Natural killer cell (primary cell): ENCODE measurements at regions not wholly inside any gene's neighbourhood (a gene's known extent, or its start where the extent isn't known, plus 50 kb on each side); places are given as distances from the start of the nearest gene placed in this dataset.

Experiments used
- ATAC-seq, 3 donors: fragments of 150-1000 bp in 2 of 3; fragments of 200-7000 bp in 1 of 3; cut with Tn5 transposase; 1 replicate in 1 of 3; 2 replicates in 2 of 3; pipeline ENCODE4 v1.10.0; 2021; ENCODE audit warnings: mild to moderate bottlenecking in 2 of 3, moderate library complexity in 2 of 3
- DNase-seq, 2 donors: peaks; one replicate each; pipeline versions ENCODE4 v3.0.0 to v3.0.0-alpha.2; 2013 to 2021; ENCODE audit warnings: mixed read lengths in 1 of 2
- H3K27ac ChIP-seq: one replicate; pipeline ENCODE4 v1.5.1; 2013; ENCODE audit warnings: mild to moderate bottlenecking, low read length
- H3K27me3 ChIP-seq: one replicate; pipeline ENCODE4 v1.6.1; 2013; ENCODE audit warnings: low read length; ENCODE audit not compliant: control insufficient read depth, insufficient read depth
- H3K36me3 ChIP-seq: one replicate; pipeline ENCODE4 v1.6.1; 2013; ENCODE audit warnings: low read length; ENCODE audit not compliant: control insufficient read depth, insufficient read depth
- H3K4me1 ChIP-seq: one replicate; pipeline ENCODE4 v1.6.1; 2013; ENCODE audit warnings: low read length; ENCODE audit not compliant: control insufficient read depth, insufficient read depth
- H3K4me3 ChIP-seq: one replicate; pipeline ENCODE4 v1.5.1; 2013; ENCODE audit warnings: low read length
- H3K9me3 ChIP-seq: one replicate; pipeline ENCODE4 v1.6.1; 2013; ENCODE audit warnings: low read length; ENCODE audit not compliant: control insufficient read depth, insufficient read depth
- H3K27ac Mint-ChIP-seq, 2 donors: one replicate each; pipeline ENCODE4 v1.8.0; 2022; ENCODE audit warnings: mild to moderate bottlenecking in 2 of 2, mixed read lengths in 2 of 2, moderate library complexity in 1 of 2
- H3K27me3 Mint-ChIP-seq, 2 donors: one replicate each; pipeline ENCODE4 v1.8.0; 2022; ENCODE audit warnings: low read depth in 2 of 2, mixed read lengths in 2 of 2
- H3K36me3 Mint-ChIP-seq: one replicate; pipeline ENCODE4 v1.8.0; 2022; ENCODE audit warnings: mixed read lengths
- H3K4me1 Mint-ChIP-seq, 2 donors: one replicate each; pipeline ENCODE4 v1.8.0; 2022; ENCODE audit warnings: mixed read lengths in 2 of 2
- H3K4me3 Mint-ChIP-seq: one replicate; pipeline ENCODE4 v1.8.0; 2022; ENCODE audit warnings: mild to moderate bottlenecking, moderate library complexity, mixed read lengths
- H3K9me3 Mint-ChIP-seq, 2 donors: one replicate each; pipeline ENCODE4 v1.8.0; 2022; ENCODE audit warnings: mixed read lengths in 2 of 2
- WGBS: methylation state at CpG from one replicate; pipeline ENCODE4 v1.1.7; 2013; ENCODE audit warnings: missing lambda C conversion rate; ENCODE audit not compliant: insufficient coverage; 5-methylcytosine and 5-hydroxymethylcytosine counted together
- intact Hi-C: fragments of 100-400 bp; cut with micrococcal nuclease; formaldehyde crosslinking; loops from one replicate; pipeline ENCODE4 v1.14.2; 2022
- TF ChIP-seq, protein P1 (sequence below): fragments of 200-600 bp; IDR thresholded peaks from one replicate; pipeline ENCODE4 v1.8.0; 2022; ENCODE audit warnings: antibody characterized with exemption

DNA sequence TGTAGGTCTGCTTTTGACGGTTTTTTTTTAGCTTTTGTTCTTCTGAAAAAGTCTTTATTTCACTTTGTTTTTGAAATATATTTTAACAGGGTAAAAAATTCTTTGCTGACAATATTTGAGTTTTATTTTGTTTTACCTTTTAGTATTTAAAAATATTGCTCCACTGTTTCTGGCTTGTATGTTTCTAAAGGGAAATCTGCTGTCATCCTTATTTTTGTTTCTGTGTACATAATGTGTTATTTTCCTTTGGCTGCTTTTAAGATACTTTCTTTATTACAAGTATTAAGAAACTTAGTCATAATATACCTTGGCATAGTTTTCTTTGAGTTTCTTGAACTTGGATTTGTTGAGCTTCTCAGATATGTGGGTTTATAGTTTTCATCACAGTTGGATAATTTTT, 88.6 kb upstream of the SPACA1 start:
- ATAC-seq (no peak), DNase-seq (no peak)
- no peaks in the 10 kb centered on the region for H3K9me3 ChIP-seq
- no CpG with 5 or more reads among the region's 1 CpG for WGBS
- H3K36me3 Mint-ChIP-seq: no peaks in the 10 kb centered on the region
- intact Hi-C loops: no loop called here
- H3K27ac ChIP-seq: no peak overlapping the region
- H3K36me3 ChIP-seq: no peaks in the 10 kb centered on the region
- H3K27me3 Mint-ChIP-seq: peaks cover 20 to 51% of the 10 kb centered on the region in 2 donors
- no peak overlapping the region for H3K4me3 Mint-ChIP-seq
- peaks cover 3% of the 10 kb centered on the region for H3K27me3 ChIP-seq
- H3K4me1 ChIP-seq: no peaks in the 10 kb centered on the region
- no peaks in the 10 kb centered on the region for H3K9me3 Mint-ChIP-seq
- no peaks in the 10 kb centered on the region for H3K4me1 Mint-ChIP-seq
- H3K27ac Mint-ChIP-seq: no peak overlapping the region
- no peak overlapping the region for H3K4me3 ChIP-seq
- TF ChIP-seq, protein P1, sequence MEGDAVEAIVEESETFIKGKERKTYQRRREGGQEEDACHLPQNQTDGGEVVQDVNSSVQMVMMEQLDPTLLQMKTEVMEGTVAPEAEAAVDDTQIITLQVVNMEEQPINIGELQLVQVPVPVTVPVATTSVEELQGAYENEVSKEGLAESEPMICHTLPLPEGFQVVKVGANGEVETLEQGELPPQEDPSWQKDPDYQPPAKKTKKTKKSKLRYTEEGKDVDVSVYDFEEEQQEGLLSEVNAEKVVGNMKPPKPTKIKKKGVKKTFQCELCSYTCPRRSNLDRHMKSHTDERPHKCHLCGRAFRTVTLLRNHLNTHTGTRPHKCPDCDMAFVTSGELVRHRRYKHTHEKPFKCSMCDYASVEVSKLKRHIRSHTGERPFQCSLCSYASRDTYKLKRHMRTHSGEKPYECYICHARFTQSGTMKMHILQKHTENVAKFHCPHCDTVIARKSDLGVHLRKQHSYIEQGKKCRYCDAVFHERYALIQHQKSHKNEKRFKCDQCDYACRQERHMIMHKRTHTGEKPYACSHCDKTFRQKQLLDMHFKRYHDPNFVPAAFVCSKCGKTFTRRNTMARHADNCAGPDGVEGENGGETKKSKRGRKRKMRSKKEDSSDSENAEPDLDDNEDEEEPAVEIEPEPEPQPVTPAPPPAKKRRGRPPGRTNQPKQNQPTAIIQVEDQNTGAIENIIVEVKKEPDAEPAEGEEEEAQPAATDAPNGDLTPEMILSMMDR: no peak

DNA sequence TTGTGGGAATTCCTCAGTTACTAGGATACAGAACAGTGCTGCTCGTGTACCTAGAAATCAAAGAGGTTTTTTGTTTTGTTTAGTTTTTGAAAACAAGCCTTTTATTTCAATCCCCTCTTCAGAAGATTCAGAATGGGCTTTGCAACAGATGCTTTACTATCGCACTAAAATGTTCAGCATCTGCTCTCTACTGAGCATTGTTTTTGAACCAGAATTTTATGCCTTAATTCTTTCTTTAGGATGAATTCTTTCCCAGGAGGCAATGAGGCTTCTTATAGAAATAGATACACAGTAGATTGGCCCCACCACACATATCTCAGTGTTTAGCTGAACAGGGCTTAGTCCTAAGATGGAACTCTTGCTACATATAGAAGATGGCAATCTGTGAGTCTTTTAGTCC, 95.9 kb upstream of the SPACA1 start:
- ATAC-seq: no peak
- TF ChIP-seq, protein P1: no peak
- Mint-ChIP-seq H3K4me1 (no peaks in the 10 kb centered on the region), H3K27ac (no peak overlapping the region), H3K27me3 (peaks cover 8 to 23% of the 10 kb centered on the region in 2 donors), H3K36me3 (no peaks in the 10 kb centered on the region), H3K4me3 (no peak overlapping the region), H3K9me3 (no peaks in the 10 kb centered on the region)
- 100% methylated on average over 1 of the region's 2 CpGs for WGBS
- DNase-seq: no peak
- Histone ChIP-seq H3K9me3 (no peaks in the 10 kb centered on the region), H3K27me3 (no peaks in the 10 kb centered on the region), H3K27ac (no peak overlapping the region), H3K36me3 (no peaks in the 10 kb centered on the region), H3K4me3 (no peak overlapping the region), H3K4me1 (no peaks in the 10 kb centered on the region)
- intact Hi-C loops: no loop called here

DNA sequence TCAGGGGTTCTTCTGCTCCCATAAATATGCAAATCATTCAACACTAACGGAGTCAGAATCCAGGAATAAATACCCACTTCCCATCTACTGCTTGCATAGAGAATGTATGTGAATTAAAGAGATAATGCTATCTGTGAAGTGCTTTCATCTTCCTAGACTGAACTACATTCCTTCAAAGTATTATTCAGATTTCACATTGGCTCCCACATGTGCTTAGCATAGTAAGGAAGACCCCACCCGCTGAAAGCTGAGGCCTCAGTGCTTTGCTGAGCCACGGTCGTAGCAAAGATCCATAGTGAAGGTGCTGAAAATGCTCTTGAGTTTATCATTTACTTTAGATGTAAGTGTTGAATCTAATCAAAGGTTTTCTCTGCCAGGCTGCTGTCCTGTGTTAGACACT, 97.0 kb upstream of the SPACA1 start:
- 87% methylated on average over 3 of the region's 4 CpGs for WGBS
- no peak overlapping the region for H3K27ac Mint-ChIP-seq
- H3K27ac ChIP-seq: no peak overlapping the region
- no peaks in the 10 kb centered on the region for H3K4me1 ChIP-seq
- H3K36me3 ChIP-seq: no peaks in the 10 kb centered on the region
- no peak overlapping the region for H3K4me3 Mint-ChIP-seq
- no peaks in the 10 kb centered on the region for H3K9me3 ChIP-seq
- no peak for DNase-seq
- TF ChIP-seq, protein P1: no peak
- H3K36me3 Mint-ChIP-seq: no peaks in the 10 kb centered on the region
- peaks cover 2% of the 10 kb centered on the region for H3K27me3 ChIP-seq
- H3K27me3 Mint-ChIP-seq: peaks cover 6 to 20% of the 10 kb centered on the region in 2 donors
- H3K4me1 Mint-ChIP-seq: no peaks in the 10 kb centered on the region
- no peaks in the 10 kb centered on the region for H3K9me3 Mint-ChIP-seq
- intact Hi-C loops: no loop called here
- no peak for ATAC-seq
- H3K4me3 ChIP-seq: no peak overlapping the region

DNA sequence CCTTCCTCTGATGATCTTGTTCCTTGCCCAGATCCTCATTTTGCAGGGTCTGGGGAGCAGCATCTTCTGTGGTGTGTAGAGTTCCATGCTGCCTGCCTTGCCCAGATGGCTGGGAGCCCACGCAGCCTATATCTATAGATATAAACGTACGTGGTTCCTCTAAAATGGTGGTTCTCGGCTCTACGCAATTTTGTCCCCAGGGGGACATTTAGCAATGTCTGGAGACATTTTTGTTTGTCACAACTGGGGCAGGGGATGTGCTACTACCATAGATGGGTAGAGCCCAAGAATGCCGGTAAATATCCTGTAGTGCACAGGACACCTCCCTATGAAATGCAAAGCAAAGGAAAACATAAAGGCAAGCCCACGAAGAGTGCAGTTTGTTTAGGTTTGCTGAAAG, 98.4 kb upstream of the SPACA1 start:
- Histone ChIP-seq H3K36me3 (no peaks in the 10 kb centered on the region), H3K27ac (no peak overlapping the region), H3K4me3 (no peak overlapping the region), H3K9me3 (no peaks in the 10 kb centered on the region), H3K27me3 (peaks cover 2% of the 10 kb centered on the region), H3K4me1 (no peaks in the 10 kb centered on the region)
- Mint-ChIP-seq H3K36me3 (no peaks in the 10 kb centered on the region), H3K27ac (no peak overlapping the region), H3K9me3 (no peaks in the 10 kb centered on the region), H3K27me3 (peaks cover 3 to 31% of the 10 kb centered on the region in 2 donors), H3K4me1 (no peaks in the 10 kb centered on the region), H3K4me3 (no peak overlapping the region)
- ATAC-seq (no peak), DNase-seq (no peak)
- TF ChIP-seq, protein P1: no peak
- 92% methylated on average over 7 of the region's 7 CpGs for WGBS
- intact Hi-C loops: no loop called here
